ENCODE measurements at regions not wholly inside any gene's neighbourhood (a gene's known extent, or its start where the extent isn't known, plus 50 kb on each side); places are given as distances from the start of the nearest gene placed in this dataset.

- TF ChIP-seq CTCF (IDR thresholded peaks at IDR 0.05; ENCODE audit: insufficient read depth, low read length, poor library complexity, severe bottlenecking), result no peak
- no peak for TF ChIP-seq EZH2phosphoT487 (conservative IDR thresholded peaks at IDR 0.05; ENCODE audit: low read length)
Observed at GRCh38 chr20:7240490-7240889, 473.0 kb downstream of the BMP2 start.
